ENCODE measurements at regions not wholly inside any gene's neighbourhood (a gene's known extent, or its start where the extent isn't known, plus 50 kb on each side); places are given as distances from the start of the nearest gene placed in this dataset.

DNA sequence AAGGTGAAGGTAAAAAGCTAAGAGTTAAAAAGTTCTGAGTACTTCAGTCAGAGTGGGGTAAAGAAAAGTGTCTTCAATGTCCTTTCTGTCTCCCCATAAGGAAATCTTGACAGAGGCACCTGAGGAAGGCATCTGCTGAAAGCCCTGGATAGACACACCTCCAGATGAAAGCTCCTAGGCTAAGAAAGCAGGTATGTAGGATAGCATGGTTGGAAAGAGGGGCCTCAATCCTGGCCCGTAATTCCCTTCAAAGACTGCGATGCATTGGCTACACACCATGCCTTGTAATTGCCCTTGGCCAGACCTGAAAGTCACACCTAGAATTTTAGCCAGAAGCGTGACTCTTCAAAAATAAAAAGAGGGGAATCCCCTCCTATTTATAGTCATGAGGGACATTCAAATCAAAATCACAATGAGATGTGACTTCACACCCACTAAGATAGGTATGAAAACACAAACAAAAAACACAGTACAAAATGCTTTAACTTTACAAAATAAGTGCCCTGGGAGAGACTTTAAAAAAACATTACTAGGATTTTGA, 809.7 kb downstream of the IPMK start:
- Histone ChIP-seq H3K27ac (ENCODE audit: low read depth, low read length) (no peak overlapping the region), H3K27me3 (ENCODE audit: control insufficient read depth, insufficient read depth, low read length) (no peaks in the 10 kb centered on the region), H3K9me3 (ENCODE audit: control insufficient read depth, insufficient read depth, low read length) (no peaks in the 10 kb centered on the region), H3K4me3 (ENCODE audit: low read depth, low read length) (no peak overlapping the region)
- ChIA-PET CTCF (no interaction called here), POLR2A (no interaction called here)
- TF ChIP-seq, protein P1, sequence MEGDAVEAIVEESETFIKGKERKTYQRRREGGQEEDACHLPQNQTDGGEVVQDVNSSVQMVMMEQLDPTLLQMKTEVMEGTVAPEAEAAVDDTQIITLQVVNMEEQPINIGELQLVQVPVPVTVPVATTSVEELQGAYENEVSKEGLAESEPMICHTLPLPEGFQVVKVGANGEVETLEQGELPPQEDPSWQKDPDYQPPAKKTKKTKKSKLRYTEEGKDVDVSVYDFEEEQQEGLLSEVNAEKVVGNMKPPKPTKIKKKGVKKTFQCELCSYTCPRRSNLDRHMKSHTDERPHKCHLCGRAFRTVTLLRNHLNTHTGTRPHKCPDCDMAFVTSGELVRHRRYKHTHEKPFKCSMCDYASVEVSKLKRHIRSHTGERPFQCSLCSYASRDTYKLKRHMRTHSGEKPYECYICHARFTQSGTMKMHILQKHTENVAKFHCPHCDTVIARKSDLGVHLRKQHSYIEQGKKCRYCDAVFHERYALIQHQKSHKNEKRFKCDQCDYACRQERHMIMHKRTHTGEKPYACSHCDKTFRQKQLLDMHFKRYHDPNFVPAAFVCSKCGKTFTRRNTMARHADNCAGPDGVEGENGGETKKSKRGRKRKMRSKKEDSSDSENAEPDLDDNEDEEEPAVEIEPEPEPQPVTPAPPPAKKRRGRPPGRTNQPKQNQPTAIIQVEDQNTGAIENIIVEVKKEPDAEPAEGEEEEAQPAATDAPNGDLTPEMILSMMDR (IDR thresholded peaks at IDR 0.05; ENCODE audit: low read depth, low read length), result no peak
- DNase-seq (ENCODE audit: low read depth, low spot score), result no peak

DNA sequence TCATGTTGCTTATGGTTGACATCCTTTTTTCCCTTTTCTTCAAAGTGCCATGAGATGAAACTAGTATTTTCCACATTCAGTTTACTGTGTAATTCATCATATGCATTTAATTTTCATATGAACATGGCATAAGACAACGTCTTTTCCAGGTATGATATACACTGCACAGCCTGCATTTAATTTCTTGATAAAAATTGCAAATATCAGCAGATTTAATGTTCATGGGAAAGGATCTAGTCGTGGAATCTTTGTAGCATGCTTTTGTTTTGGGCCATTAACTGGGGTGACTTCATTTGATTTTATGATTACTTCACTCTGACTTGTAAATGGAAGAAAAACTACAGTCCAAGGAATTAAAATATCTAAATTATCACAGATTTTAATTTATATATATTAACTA, 837.3 kb downstream of the IPMK start:
- DNase-seq (ENCODE audit: low read depth, low spot score), result no peak
- ChIA-PET POLR2A (no interaction called here), CTCF (no interaction called here)
- Histone ChIP-seq H3K4me3 (ENCODE audit: low read depth, low read length) (no peak overlapping the region), H3K27ac (ENCODE audit: low read depth, low read length) (no peak overlapping the region), H3K27me3 (ENCODE audit: control insufficient read depth, insufficient read depth, low read length) (no peaks in the 10 kb centered on the region), H3K9me3 (ENCODE audit: control insufficient read depth, insufficient read depth, low read length) (no peaks in the 10 kb centered on the region; the same call in 1 of the 2 replicates)
- TF ChIP-seq, protein P1 (IDR thresholded peaks at IDR 0.05; ENCODE audit: low read depth, low read length), result no peak

DNA sequence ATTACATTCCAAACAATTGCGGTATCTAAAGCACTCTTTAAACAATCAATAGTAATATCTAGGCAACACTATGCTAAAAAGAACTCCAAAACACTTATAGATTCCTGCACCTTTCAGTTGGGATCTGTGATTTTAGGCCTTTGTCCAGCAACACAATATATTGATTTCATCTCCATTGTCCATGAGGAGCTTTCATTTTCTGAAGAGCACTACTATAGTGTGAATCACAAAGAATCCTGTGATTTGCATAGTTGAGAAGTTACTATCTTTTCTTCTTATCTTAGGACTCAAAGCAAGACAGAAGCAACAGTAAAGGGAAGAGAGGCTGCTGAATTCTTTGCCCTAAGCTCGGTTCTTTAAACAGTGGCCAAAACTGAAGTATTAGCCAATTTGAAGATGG, 846.8 kb downstream of the IPMK start:
- DNase-seq (ENCODE audit: low read depth, low spot score), result no peak
- Histone ChIP-seq H3K9me3 (ENCODE audit: control insufficient read depth, insufficient read depth, low read length) (peaks cover 5% of the 10 kb centered on the region; the same call in 1 of the 2 replicates), H3K4me3 (ENCODE audit: low read depth, low read length) (no peak overlapping the region), H3K27me3 (ENCODE audit: control insufficient read depth, insufficient read depth, low read length) (no peaks in the 10 kb centered on the region), H3K27ac (ENCODE audit: low read depth, low read length) (no peak overlapping the region)
- CTCF ChIA-PET, result interaction anchor here (0.6 kb wide), 1 partner anchor 128 kb away, joined by 3 read pairs; no protein-coding TSS in a partner anchor
- TF ChIP-seq, protein P1 (IDR thresholded peaks at IDR 0.05; ENCODE audit: low read depth, low read length), result no peak
- POLR2A ChIA-PET, result no interaction called here

DNA sequence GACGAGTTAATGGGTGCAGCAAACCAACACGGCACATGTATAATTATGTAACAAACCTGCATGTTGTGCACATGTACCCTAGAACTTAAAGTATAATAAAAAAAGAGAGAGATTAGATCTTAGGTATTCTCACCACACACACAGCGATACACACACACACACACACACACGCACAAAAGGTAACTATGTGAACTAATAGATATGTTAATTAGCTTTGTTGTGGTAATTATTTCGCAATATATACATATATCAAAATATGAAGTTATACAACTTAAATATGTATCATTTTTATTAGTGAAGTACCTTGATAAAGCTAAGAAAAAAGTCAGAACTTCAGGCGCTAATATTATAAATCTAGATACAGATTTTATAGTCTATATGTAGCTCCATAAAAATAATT, 849.2 kb downstream of the IPMK start:
- Histone ChIP-seq H3K9me3 (ENCODE audit: control insufficient read depth, insufficient read depth, low read length) (0 out of 2 replicates have a peak, but pooled peaks cover 2% of the 10 kb centered on the region), H3K27ac (ENCODE audit: low read depth, low read length) (no peak overlapping the region), H3K4me3 (ENCODE audit: low read depth, low read length) (no peak overlapping the region), H3K27me3 (ENCODE audit: control insufficient read depth, insufficient read depth, low read length) (no peaks in the 10 kb centered on the region)
- ChIA-PET POLR2A (no interaction called here), CTCF (no interaction called here)
- TF ChIP-seq, protein P1 (IDR thresholded peaks at IDR 0.05; ENCODE audit: low read depth, low read length), result no peak
- no peak for DNase-seq (ENCODE audit: low read depth, low spot score)

DNA sequence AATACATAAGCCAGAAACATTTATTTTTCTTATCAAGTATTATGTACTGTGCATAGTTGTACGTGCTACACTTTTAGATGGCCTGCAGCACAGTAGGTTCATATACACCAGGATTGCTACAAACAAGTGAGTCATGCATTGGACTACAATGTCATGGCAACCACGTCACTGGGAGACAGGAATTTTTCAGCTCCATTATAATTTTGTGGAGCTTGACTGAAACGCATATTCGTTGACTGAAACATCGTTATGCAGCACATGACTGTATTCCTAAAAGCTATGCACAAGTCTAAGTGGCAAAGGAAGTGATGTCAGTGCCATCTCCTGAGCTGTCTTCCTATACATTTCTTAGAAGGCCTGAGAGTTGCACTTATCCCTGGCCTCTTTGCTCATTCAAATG, 871.8 kb downstream of the IPMK start:
- TF ChIP-seq, protein P1 (IDR thresholded peaks at IDR 0.05; ENCODE audit: low read depth, low read length), result no peak
- CTCF ChIA-PET, result no interaction called here
- Histone ChIP-seq H3K9me3 (ENCODE audit: control insufficient read depth, insufficient read depth, low read length) (peaks cover 3% of the 10 kb centered on the region; the same call in 1 of the 2 replicates), H3K27ac (ENCODE audit: low read depth, low read length) (no peak overlapping the region), H3K4me3 (ENCODE audit: low read depth, low read length) (no peak overlapping the region), H3K27me3 (ENCODE audit: control insufficient read depth, insufficient read depth, low read length) (no peaks in the 10 kb centered on the region)
- no peak for DNase-seq (ENCODE audit: low read depth, low spot score)
- POLR2A ChIA-PET, result no interaction called here

Data from AG04450 (cell line).